ENCODE measurements at regions not wholly inside any gene's neighbourhood (a gene's known extent, or its start where the extent isn't known, plus 50 kb on each side); places are given as distances from the start of the nearest gene placed in this dataset.
A peak's percentile ranks its signal among the peaks of the same experiment; 100 is the strongest.

- DNase-seq: no peak
- no peak for ATAC-seq (ENCODE audit: low read depth in 2 of 2)
- no peaks in the 10 kb centered on the region for H3K27me3 Mint-ChIP-seq
- no peaks in the 10 kb centered on the region for H3K36me3 Mint-ChIP-seq
- H3K4me3 Mint-ChIP-seq: no peak overlapping the region
- no peaks in the 10 kb centered on the region for H3K4me1 Mint-ChIP-seq
- H3K9me3 Mint-ChIP-seq: peaks cover 0 to 4% (median 0%) of the 10 kb centered on the region in 7 donors
- H3K27ac Mint-ChIP-seq: no peak overlapping the region
Measured at GRCh38 chr3:177928172-177928873, 607.9 kb upstream of the KCNMB2 start.

GRCh38 chr3:177929310-177929709, 606.9 kb upstream of the KCNMB2 start:
- Mint-ChIP-seq H3K36me3 (no peaks in the 10 kb centered on the region), H3K27me3 (no peaks in the 10 kb centered on the region), H3K4me1 (no peaks in the 10 kb centered on the region), H3K9me3 (no peaks in the 10 kb centered on the region), H3K4me3 (no peak overlapping the region), H3K27ac (peak overlapping the region in 1 of 6 donors; percentile 49)
- DNase-seq (no peak), ATAC-seq (ENCODE audit: low read depth in 2 of 2) (no peak)

GRCh38 chr3:177930771-177931170, 605.5 kb upstream of the KCNMB2 start:
- no peak overlapping the region for H3K4me3 Mint-ChIP-seq

GRCh38 chr3:177931346-177931745, 604.9 kb upstream of the KCNMB2 start:
- no peak for DNase-seq
- Mint-ChIP-seq H3K36me3 (no peaks in the 10 kb centered on the region), H3K27ac (no peak overlapping the region), H3K9me3 (no peaks in the 10 kb centered on the region), H3K27me3 (no peaks in the 10 kb centered on the region), H3K4me1 (peaks cover 6 to 10% (median 6%) of the 10 kb centered on the region in 3 donors), H3K4me3 (no peak overlapping the region)
- ATAC-seq (ENCODE audit: low read depth in 2 of 2): no peak

More at GRCh38 chr3:177930771-177931170, 605.5 kb upstream of the KCNMB2 start:
- H3K4me1 Mint-ChIP-seq: peaks cover 6 to 10% (median 6%) of the 10 kb centered on the region in 3 donors
- ATAC-seq (ENCODE audit: low read depth in 2 of 2) (no peak), DNase-seq (no peak)
- peak overlapping the region in 1 of 6 donors; percentile 18 for H3K27ac Mint-ChIP-seq
- H3K27me3 Mint-ChIP-seq: no peaks in the 10 kb centered on the region
- H3K9me3 Mint-ChIP-seq: no peaks in the 10 kb centered on the region
- H3K36me3 Mint-ChIP-seq: no peaks in the 10 kb centered on the region

GRCh38 chr3:177932346-177932745, 603.9 kb upstream of the KCNMB2 start:
- ATAC-seq (ENCODE audit: low read depth in 2 of 2): no peak

GRCh38 chr3:177932750-177933660, 603.2 kb upstream of the KCNMB2 start:
- Mint-ChIP-seq H3K36me3 (no peaks in the 10 kb centered on the region), H3K4me3 (no peak overlapping the region), H3K9me3 (no peaks in the 10 kb centered on the region), H3K4me1 (peaks cover 6 to 10% (median 6%) of the 10 kb centered on the region in 3 donors), H3K27ac (no peak overlapping the region), H3K27me3 (no peaks in the 10 kb centered on the region)
- DNase-seq: no peak
- ATAC-seq (ENCODE audit: low read depth in 2 of 2): no peak

More at GRCh38 chr3:177932346-177932745, 603.9 kb upstream of the KCNMB2 start:
- H3K9me3 Mint-ChIP-seq: no peaks in the 10 kb centered on the region
- H3K4me1 Mint-ChIP-seq: peaks cover 6 to 10% (median 6%) of the 10 kb centered on the region in 3 donors
- no peaks in the 10 kb centered on the region for H3K27me3 Mint-ChIP-seq
- H3K4me3 Mint-ChIP-seq: no peak overlapping the region
- no peaks in the 10 kb centered on the region for H3K36me3 Mint-ChIP-seq
- no peak for DNase-seq
- H3K27ac Mint-ChIP-seq: no peak overlapping the region

- Mint-ChIP-seq H3K27ac (no peak overlapping the region), H3K9me3 (peaks cover 0 to 1% (median 0%) of the 10 kb centered on the region in 7 donors), H3K4me3 (no peak overlapping the region), H3K27me3 (no peaks in the 10 kb centered on the region), H3K36me3 (no peaks in the 10 kb centered on the region), H3K4me1 (peaks cover 6 to 10% (median 6%) of the 10 kb centered on the region in 3 donors)
- DNase-seq (no peak), ATAC-seq (ENCODE audit: low read depth in 2 of 2) (no peak)
Measured at GRCh38 chr3:177934001-177934891, 602.0 kb upstream of the KCNMB2 start.

- no peak for DNase-seq
- Mint-ChIP-seq H3K27ac (peak overlapping the region in 3 of 6 donors; percentile 7 to 56 (median 11)), H3K27me3 (peaks cover 0 to under 1% (median 0%) of the 10 kb centered on the region in 3 donors), H3K36me3 (no peaks in the 10 kb centered on the region), H3K4me1 (peaks cover 6 to 10% (median 6%) of the 10 kb centered on the region in 3 donors), H3K9me3 (peaks cover 0 to 1% (median 0%) of the 10 kb centered on the region in 7 donors), H3K4me3 (no peak overlapping the region)
- ATAC-seq (ENCODE audit: low read depth in 2 of 2): no peak
Measured at GRCh38 chr3:177935047-177935446, 601.2 kb upstream of the KCNMB2 start.

- peaks cover 0 to 3% (median 0%) of the 10 kb centered on the region in 3 donors for H3K27me3 Mint-ChIP-seq
- no peaks in the 10 kb centered on the region for H3K36me3 Mint-ChIP-seq
- no peak for DNase-seq
- peaks cover 6 to 10% (median 6%) of the 10 kb centered on the region in 3 donors for H3K4me1 Mint-ChIP-seq
- H3K27ac Mint-ChIP-seq: no peak overlapping the region
- no peak for ATAC-seq (ENCODE audit: low read depth in 2 of 2)
- peaks cover 0 to 1% (median 0%) of the 10 kb centered on the region in 7 donors for H3K9me3 Mint-ChIP-seq
- no peak overlapping the region for H3K4me3 Mint-ChIP-seq
Measured at GRCh38 chr3:177936721-177937120, 599.5 kb upstream of the KCNMB2 start.

GRCh38 chr3:177942911-177943310, 593.3 kb upstream of the KCNMB2 start:
- H3K27ac Mint-ChIP-seq: peak overlapping the region in 1 of 6 donors; percentile 12
- H3K4me1 Mint-ChIP-seq: peaks cover 16 to 23% (median 22%) of the 10 kb centered on the region in 3 donors
- H3K36me3 Mint-ChIP-seq: no peaks in the 10 kb centered on the region
- DNase-seq: no peak
- H3K4me3 Mint-ChIP-seq: peak overlapping the region in 1 of 8 donors; percentile 30
- no peak for ATAC-seq (ENCODE audit: low read depth in 2 of 2)
- peaks cover 0 to 3% (median 0%) of the 10 kb centered on the region in 3 donors for H3K27me3 Mint-ChIP-seq
- peaks cover 0 to 4% (median 0%) of the 10 kb centered on the region in 7 donors for H3K9me3 Mint-ChIP-seq

- Mint-ChIP-seq H3K27me3 (peaks cover 0 to 3% (median 0%) of the 10 kb centered on the region in 3 donors), H3K9me3 (peaks cover 0 to 4% (median 0%) of the 10 kb centered on the region in 7 donors), H3K4me1 (peaks cover 16 to 28% (median 23%) of the 10 kb centered on the region in 3 donors), H3K4me3 (peak overlapping the region in 3 of 8 donors; percentile 2 to 51 (median 9)), H3K36me3 (no peaks in the 10 kb centered on the region), H3K27ac (peak overlapping the region in 2 of 6 donors; percentile 48 to 58)
- ATAC-seq (ENCODE audit: low read depth in 2 of 2) (peak; percentile 46 to 65), DNase-seq (peak; percentile 14)
Measured at GRCh38 chr3:177944228-177944661, 592.0 kb upstream of the KCNMB2 start.

GRCh38 chr3:177946048-177946447, 590.2 kb upstream of the KCNMB2 start:
- H3K36me3 Mint-ChIP-seq: no peaks in the 10 kb centered on the region
- H3K27me3 Mint-ChIP-seq: no peaks in the 10 kb centered on the region
- ATAC-seq (ENCODE audit: low read depth in 2 of 2) (no peak), DNase-seq (no peak)
- H3K4me3 Mint-ChIP-seq: peak overlapping the region in 1 of 8 donors; percentile 64
- H3K4me1 Mint-ChIP-seq: peaks cover 16 to 34% (median 23%) of the 10 kb centered on the region in 3 donors
- H3K27ac Mint-ChIP-seq: no peak overlapping the region
- peaks cover 0 to 4% (median 0%) of the 10 kb centered on the region in 7 donors for H3K9me3 Mint-ChIP-seq

Data from naive B cell (primary cell).